Esophagus muscularis mucosa (tissue), 4 donors: ENCODE measurements at regions not wholly inside any gene's neighbourhood (a gene's known extent, or its start where the extent isn't known, plus 50 kb on each side); places are given as distances from the start of the nearest gene placed in this dataset.
"Not testable (repeated sequence)": the region's sequence is repeated elsewhere in the genome, so short reads cannot be mapped to it uniquely, and the experiment has no call there.

Experiments used
- DNase-seq: peaks from one replicate; pipeline ENCODE4 v3.0.0-alpha.2; 2017; ENCODE audit errors: extremely low spot score
- H3K27ac ChIP-seq, 4 donors: fragments of 200-600 bp; sonication (generic); replicated peaks in 1 of 4; 1 replicate in 3 of 4; 2 replicates in 1 of 4; pipeline ENCODE4 v1.5.1; 2016 to 2019; ENCODE audit warnings: mild to moderate bottlenecking in 1 of 4
- H3K27me3 ChIP-seq, 4 donors: fragments of 200-600 bp; sonication (generic); one replicate each; pipeline versions ENCODE4 v1.5.1 to v1.6.0; 2016 to 2019
- H3K36me3 ChIP-seq, 4 donors: fragments of 200-600 bp; sonication (generic); one replicate each; pipeline ENCODE4 v1.5.1; 2016 to 2019
- H3K4me1 ChIP-seq, 4 donors: fragments of 200-600 bp; sonication (generic); one replicate each; pipeline ENCODE4 v1.5.1; 2016 to 2019
- H3K4me3 ChIP-seq, 4 donors: fragments of 200-600 bp; sonication (generic); 1 replicate in 2 of 4; 2 replicates in 2 of 4; pipeline ENCODE4 v1.5.1; 2016 to 2019; ENCODE audit warnings: mild to moderate bottlenecking in 4 of 4, moderate library complexity in 1 of 4
- H3K9me3 ChIP-seq, 4 donors: fragments of 200-600 bp; sonication (generic); 1 replicate in 3 of 4; 2 replicates in 1 of 4; pipeline ENCODE4 v1.5.1; 2016 to 2019
- CTCF ChIP-seq, 3 experiments: fragments of 200-600 bp in 2 of 3; fragments of 450-650 bp in 1 of 3; sonication (generic) in 2 of 3; IDR thresholded peaks; one replicate each; pipeline ENCODE4 v1.5.1; 2017 to 2019; ENCODE audit warnings: antibody characterized with exemption in 3 of 3, mild to moderate bottlenecking in 2 of 3, moderate library complexity in 1 of 3
- EP300 ChIP-seq: sonication (generic); formaldehyde crosslinking; IDR thresholded peaks from one replicate; pipeline ENCODE4 v1.6.1; 2017; ENCODE audit warnings: antibody characterized with exemption
- POLR2A ChIP-seq: fragments of 450-650 bp; IDR thresholded peaks from one replicate; pipeline ENCODE4 v1.6.1; 2017; ENCODE audit warnings: antibody characterized with exemption, moderate library complexity, mild to moderate bottlenecking, low read depth
- POLR2AphosphoS5 ChIP-seq, 2 donors: sonication (generic); formaldehyde crosslinking; IDR thresholded peaks; one replicate each; pipeline ENCODE4 v1.6.1; 2017; ENCODE audit warnings: antibody characterized with exemption in 2 of 2
- WGBS: methylation state at CpG from one replicate; pipeline ENCODE4 v1.1.5; 2018; 5-methylcytosine and 5-hydroxymethylcytosine counted together
- intact Hi-C: fragments of 100-400 bp; cut with DNase I; formaldehyde crosslinking; loops from one replicate; pipeline ENCODE4 v1.15.1; 2023

- Histone ChIP-seq H3K4me1 (peaks cover 5 to 18% (median 13%) of the 10 kb centered on the region in 4 donors), H3K27me3 (no peaks in the 10 kb centered on the region), H3K4me3 (no peak overlapping the region), H3K36me3 (no peaks in the 10 kb centered on the region), H3K9me3 (no peaks in the 10 kb centered on the region), H3K27ac (no peak overlapping the region)
- intact Hi-C loops = loop anchor here (5.0 kb wide), 1 partner anchor 60 kb away; no protein-coding TSS in a partner anchor
- no peak for TF ChIP-seq CTCF (IDR thresholded peaks at IDR 0.05)
- no peak for TF ChIP-seq POLR2A
- no peak for TF ChIP-seq EP300
- TF ChIP-seq POLR2AphosphoS5 (IDR thresholded peaks at IDR 0.05) = no peak
- DNase-seq = no peak
- 92% methylated on average over 7 of the region's 8 CpGs for WGBS
These were observed 97.6 kb downstream of the LYZL2 start for GRCh38 chr10:30531751-30532530.

DNA sequence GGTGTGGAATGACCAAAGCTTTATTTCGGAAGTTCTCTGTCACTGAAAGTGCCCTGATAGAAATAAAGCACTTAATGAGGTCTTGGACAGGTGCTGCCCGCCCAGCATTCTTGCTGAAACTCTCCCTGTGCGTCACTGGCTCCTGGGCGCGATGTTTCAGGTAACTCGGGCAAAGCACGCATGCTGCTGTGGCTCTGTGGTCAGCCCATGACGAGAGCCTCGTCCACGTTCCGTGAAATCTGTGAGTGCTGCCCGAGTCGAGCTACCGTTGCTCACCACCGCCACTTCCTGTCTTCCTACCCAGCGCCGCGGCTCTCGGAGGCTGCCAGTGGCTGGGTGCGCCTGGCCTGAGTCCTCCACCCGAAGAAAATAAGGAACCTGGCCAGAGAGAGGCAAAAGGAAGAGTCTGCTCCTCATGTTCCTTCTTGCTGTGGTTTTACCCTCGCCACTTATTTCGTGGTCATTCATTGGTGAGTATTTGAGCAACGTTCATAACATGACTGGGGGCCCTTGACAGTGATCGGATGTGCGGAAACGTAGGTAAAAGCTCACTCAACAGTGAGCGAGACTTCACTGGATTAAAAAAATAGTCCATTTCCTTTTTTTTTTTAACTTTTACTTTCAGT lies 95.5 kb downstream of the MAP3K8 start:
- Histone ChIP-seq H3K4me3 (no peak overlapping the region), H3K27ac (peak overlapping the region in 3 of 4 donors; percentile 0 to 18 (median 11)), H3K36me3 (no peaks in the 10 kb centered on the region), H3K27me3 (no peaks in the 10 kb centered on the region), H3K4me1 (peaks cover 0 to 5% (median 4%) of the 10 kb centered on the region in 4 donors), H3K9me3 (no peaks in the 10 kb centered on the region)
- WGBS = 80% methylated on average over 23 of the region's 28 CpGs
- TF ChIP-seq POLR2A (no peak), POLR2AphosphoS5 (IDR thresholded peaks at IDR 0.05) (peak; percentile 31 to 42), EP300 (no peak)
- intact Hi-C loops = loop anchor here (5.0 kb wide), 1 partner anchor 62 kb away; no protein-coding TSS in a partner anchor
- DNase-seq = no peak

GRCh38 chr10:30528429-30528786 lies 94.4 kb downstream of the MAP3K8 start:
- Histone ChIP-seq H3K27me3 (no peaks in the 10 kb centered on the region), H3K36me3 (no peaks in the 10 kb centered on the region), H3K27ac (no peak overlapping the region), H3K4me3 (no peak overlapping the region), H3K4me1 (no peaks in the 10 kb centered on the region), H3K9me3 (no peaks in the 10 kb centered on the region)
- TF ChIP-seq EP300 (no peak), POLR2AphosphoS5 (IDR thresholded peaks at IDR 0.05) (no peak), CTCF (IDR thresholded peaks at IDR 0.05) (no peak), POLR2A (no peak)
- no peak for DNase-seq
- WGBS = 93% methylated on average over 6 of the region's 6 CpGs
- intact Hi-C loops = loop anchor here (5.0 kb wide), 1 partner anchor 61 kb away; no protein-coding TSS in a partner anchor

GRCh38 chr10:30527623-30528428 lies 93.8 kb downstream of the MAP3K8 start:
- TF ChIP-seq POLR2AphosphoS5 (IDR thresholded peaks at IDR 0.05) (no peak), POLR2A (no peak), EP300 (no peak), CTCF (IDR thresholded peaks at IDR 0.05) (no peak)
- no peaks in the 10 kb centered on the region for H3K9me3 ChIP-seq
- no peak overlapping the region for H3K4me3 ChIP-seq
- H3K27me3 ChIP-seq = no peaks in the 10 kb centered on the region
- intact Hi-C loops = loop anchor here (5.0 kb wide), 1 partner anchor 61 kb away; no protein-coding TSS in a partner anchor
- H3K36me3 ChIP-seq = no peaks in the 10 kb centered on the region
- WGBS = 85% methylated on average over 12 of the region's 12 CpGs
- H3K4me1 ChIP-seq = no peaks in the 10 kb centered on the region
- no peak for DNase-seq
- no peak overlapping the region for H3K27ac ChIP-seq

DNA sequence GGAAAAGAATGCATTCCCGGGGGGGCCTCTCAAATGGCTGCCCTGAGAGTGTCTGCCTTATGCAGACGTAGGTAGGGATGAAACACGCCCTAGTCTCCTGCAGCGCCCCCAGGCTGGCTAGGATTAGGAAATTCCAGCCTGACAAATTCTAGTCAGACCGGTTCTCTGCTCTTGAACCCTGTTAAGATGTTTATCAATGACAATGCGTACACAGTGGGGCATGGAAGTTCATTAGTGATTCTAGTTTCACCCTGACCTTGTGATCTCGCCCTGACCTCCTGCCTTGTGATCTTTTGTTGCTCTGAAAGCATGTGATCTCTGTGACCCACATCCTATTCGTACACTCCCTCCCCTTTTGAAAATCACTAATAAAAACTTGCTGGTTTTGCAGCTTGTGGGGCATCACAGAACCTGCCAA lies 88.7 kb downstream of the MAP3K8 start:
- H3K27me3 ChIP-seq, H3K27ac ChIP-seq, H3K9me3 ChIP-seq, DNase-seq, H3K36me3 ChIP-seq, H3K4me1 ChIP-seq, intact Hi-C loops, H3K4me3 ChIP-seq: not testable (repeated sequence)
- WGBS = 69% methylated on average over 8 of the region's 8 CpGs
